ENCODE measurements at regions not wholly inside any gene's neighbourhood (a gene's known extent, or its start where the extent isn't known, plus 50 kb on each side); places are given as distances from the start of the nearest gene placed in this dataset.

GRCh38 chr6:80480421-80481157 is 374.1 kb downstream of the BCKDHB start:
- DNase-seq = no peak

- no peak for DNase-seq
Measured at GRCh38 chr6:80478030-80478429, 371.6 kb downstream of the BCKDHB start.

DNA sequence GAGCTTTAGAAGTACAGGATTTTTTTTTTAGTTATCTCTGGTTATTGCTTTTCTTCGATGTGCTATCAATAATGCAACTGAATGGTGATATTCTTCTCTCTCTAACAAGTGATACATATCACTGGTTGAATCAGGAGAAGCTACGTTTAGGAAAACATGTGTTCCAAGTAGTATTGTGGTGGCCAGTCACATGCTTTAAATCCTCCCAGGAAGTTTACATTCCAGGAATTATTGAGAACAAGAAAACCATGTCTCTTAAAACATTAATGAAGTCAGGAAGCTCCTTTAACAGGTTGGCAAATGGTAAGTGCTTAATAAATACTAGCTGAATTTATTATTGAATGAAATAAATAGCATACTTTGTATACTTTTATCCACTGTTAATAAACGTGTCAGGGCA is 371.1 kb downstream of the BCKDHB start:
- DNase-seq = no peak

GRCh38 chr6:80472271-80472670 is 365.8 kb downstream of the BCKDHB start:
- no peak for DNase-seq

DNA sequence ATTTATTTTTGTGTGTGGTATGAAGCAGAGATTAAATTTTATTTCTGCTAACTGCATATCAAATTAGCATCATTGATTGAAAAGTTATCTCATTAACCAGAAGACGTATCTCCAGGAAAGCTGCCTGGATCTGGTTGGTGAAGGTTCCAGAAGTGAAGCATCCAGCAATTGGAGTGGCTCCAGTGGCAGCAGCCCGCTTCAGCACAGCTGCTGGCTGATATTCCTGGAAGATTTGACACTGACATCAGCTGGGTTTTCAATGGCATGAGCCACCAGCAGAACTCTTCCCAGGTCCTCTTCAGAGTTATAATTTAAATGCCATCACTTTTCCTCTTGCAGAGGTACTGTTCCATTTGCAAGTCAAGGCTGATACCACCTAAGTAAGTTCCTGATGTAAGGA is 363.5 kb downstream of the BCKDHB start:
- no peak for DNase-seq

DNA sequence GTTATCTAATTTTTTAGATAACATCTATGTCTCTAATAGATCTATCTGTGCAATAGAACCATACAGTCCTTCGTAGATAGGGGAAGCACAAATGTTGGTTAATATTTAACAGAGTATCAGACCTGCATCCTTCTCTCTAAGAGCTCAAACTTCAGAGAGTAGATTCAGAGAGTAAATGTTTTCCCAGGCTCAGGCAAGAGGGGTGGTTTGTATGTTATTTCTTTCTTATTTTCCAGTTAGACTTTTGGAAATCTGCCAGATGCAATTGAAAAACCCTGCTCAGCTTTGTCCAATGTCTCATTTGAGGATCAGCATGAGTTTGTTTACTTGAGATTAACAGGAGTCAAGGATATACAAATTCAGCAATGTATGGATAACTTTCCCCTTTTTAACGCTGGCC is 361.9 kb downstream of the BCKDHB start:
- no peak for DNase-seq

DNA sequence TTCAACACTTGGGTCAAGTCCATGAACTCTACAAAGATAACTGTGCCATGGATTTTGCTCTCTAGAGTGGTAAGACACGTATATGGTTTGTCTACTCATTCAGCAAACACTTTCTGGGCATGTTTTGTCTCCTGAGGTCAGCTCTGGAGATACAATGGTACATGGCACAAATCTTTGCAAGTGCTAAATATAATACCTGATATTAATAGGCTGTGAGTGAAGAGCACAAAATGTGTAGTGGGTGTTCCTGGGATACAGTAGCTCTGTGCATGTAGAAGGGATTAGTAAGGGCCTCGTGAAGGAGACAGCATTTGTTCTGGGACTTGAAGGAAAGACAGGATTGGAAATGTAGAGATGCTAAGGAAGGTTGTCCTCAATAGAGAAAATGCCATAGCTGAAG is 360.9 kb downstream of the BCKDHB start:
- no peak for DNase-seq

- no peak for DNase-seq
Measured at GRCh38 chr6:80466981-80467380, 360.5 kb downstream of the BCKDHB start.

DNA sequence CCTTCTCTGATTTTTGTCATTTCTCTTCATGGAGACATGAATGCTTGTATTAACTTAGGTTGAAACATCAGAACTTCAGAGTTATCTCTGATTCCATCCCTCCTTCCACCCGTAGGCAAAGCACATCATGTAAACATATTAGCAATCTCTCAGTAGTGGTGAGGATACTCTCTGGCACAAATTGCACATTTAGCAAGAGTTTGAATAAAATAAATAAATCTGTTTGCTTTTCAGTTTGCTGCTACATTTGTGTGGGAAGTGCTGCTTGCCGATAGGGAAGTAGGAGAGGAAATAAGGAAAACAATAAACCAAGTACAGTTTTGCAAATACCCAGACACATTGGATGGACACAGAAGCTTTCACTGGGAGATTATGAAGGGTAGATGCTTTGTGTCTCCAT is 359.0 kb downstream of the BCKDHB start:
- DNase-seq = no peak

DNA sequence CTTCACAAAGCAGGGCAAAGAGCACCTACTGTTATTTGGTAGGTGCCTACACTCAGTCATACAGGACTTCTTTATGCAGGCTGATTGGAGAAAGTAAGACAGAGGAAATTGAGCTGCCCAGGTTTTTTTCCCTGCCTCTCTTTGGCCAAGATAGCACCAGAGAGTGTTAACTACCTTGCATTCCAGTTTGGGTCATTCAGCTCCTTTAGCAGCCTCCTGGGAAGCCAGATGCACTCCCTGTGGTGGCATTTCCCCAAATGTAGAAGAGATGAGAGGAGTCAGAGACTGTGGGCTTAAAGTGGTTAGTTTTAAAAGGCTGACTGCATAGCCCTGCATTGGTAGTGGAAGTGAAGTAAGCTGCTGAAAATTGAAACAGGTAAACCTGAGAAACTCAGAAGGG is 358.4 kb downstream of the BCKDHB start:
- DNase-seq = no peak

- no peak for DNase-seq
Measured at GRCh38 chr6:80463197-80463596, 356.7 kb downstream of the BCKDHB start.

GRCh38 chr6:80460257-80460865 is 353.9 kb downstream of the BCKDHB start:
- DNase-seq = no peak

DNA sequence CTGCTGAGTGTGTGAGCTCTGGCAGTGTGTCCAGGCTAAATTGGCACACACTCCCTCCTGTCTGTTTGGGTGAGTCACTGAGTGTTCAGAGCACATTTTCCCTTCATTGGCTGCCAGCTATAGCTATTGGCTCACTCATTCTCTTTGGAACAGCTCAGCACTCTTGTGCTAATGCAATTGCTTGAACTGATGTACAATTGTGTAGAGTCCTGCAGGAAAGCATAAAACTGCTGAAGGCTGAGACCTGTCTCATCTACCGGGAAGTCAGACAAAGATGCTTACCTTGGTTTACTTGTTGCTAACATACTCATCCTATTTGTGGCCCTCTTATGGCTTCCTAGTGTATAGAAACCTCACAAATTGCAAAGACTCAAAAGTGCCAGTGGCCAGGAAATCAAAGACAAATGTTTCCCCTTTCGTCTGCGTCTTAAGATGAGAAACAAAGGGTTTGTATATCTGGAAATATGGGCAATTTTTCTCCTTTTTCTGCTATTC is 351.0 kb downstream of the BCKDHB start:
- no peak for DNase-seq

DNA sequence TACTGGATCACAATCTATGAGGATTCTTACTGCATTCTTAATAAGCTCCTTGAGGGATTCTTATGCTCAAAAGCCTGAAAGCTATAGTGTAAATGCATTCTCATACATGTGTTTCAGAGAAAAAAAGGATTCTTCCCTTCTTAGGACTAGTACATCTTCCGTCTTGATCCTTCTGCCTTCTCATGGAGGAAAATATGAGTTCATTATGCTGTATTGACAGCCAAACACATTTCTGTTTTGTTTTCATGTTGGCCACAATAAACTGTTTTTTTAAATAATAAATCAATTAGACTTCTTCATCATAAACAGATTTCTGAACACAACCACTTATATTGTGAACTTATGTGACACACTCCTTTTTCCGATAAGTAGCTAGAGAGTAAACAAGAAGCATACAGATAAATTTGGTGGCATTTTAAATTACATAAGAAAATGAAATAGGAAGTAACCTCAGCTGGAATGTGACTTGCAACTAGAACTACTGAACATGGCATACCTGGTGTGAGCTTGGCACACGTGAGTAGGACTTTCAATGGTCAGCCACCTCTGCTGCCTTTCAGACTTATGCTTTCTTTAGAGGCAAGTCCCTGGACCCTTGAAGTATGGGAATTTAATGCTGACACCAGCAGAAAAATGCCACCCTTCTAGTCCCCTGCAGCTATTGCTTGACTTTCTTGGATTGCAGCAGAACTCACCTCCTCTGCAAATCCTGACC is 350.4 kb downstream of the BCKDHB start:
- no peak for DNase-seq

GRCh38 chr6:80454661-80455365 is 348.3 kb downstream of the BCKDHB start:
- DNase-seq = no peak

- DNase-seq = no peak
Measured at GRCh38 chr6:80454197-80454596, 347.7 kb downstream of the BCKDHB start.

DNA sequence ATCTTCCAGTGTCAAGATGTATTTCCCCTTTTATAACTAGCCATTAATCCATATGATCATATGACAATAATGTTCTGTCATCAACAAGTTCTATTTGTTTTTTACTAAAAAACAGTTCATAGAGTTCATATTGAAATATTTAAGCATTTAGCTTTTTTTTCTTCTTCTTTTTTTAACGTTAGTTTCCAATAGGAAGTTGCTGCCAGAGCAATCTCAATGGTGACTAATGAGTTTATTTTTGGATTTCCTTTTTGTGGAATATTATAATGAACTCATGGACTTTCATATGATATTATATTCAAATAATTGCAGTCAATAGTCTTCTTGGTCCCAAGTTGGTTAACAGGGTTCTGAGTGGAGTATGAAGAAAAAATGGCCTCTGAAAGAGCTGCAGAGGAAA is 343.3 kb downstream of the BCKDHB start:
- no peak for DNase-seq

DNA sequence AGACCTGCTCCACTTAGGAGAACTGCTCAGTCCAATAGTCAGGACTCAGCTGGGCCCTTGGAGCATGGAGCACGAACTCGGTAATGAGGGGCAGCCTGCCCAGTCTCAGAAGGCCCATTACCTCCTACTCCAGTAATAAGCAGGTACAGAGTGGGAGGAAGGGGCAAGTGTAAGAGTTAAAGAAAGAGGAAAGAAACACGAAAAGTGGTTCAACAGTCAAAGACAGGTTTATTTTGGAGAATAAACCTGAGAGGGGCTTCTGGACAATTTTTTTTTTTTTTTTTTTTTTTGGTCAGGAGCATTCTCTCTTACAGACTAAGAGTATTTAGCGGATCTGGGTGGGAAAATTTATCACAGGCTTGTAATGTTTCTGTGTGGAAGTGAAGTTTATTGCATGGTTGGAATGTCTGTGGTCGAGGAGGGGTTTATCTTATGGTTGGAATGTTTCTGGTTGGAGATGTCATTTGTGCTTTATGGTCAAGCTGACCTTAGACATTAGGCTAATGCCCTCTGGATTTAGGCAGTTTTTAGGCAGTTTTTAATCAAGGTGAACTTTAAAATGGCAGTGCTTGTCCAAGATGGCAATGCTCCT is 340.1 kb downstream of the BCKDHB start:
- no peak for DNase-seq

DNA sequence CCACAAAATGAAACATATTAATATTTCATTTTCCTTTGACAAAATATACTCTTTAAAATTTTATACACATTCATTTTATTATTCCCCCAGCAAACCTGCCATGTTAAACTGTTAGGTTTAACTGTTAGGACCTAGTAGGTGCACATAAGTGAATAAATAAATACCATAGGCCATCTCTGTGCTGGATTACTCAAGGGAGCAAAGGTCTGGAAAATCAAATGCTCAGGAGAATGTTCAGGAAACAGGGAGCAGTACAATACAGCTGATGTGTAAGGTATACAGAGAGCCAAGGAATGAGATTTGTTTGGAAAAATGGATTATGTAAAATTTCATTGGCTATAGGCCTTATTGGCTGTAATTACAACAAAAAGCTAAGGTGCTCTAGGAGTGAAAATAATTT is 339.3 kb downstream of the BCKDHB start:
- no peak for DNase-seq

- no peak for DNase-seq
Measured at GRCh38 chr6:80442366-80442765, 335.9 kb downstream of the BCKDHB start.

- no peak for DNase-seq
Measured at GRCh38 chr6:80441131-80441530, 334.7 kb downstream of the BCKDHB start.

- no peak for DNase-seq
Measured at GRCh38 chr6:80440496-80441115, 334.1 kb downstream of the BCKDHB start.
